ENCODE measurements at regions not wholly inside any gene's neighbourhood (a gene's known extent, or its start where the extent isn't known, plus 50 kb on each side); places are given as distances from the start of the nearest gene placed in this dataset.

DNA sequence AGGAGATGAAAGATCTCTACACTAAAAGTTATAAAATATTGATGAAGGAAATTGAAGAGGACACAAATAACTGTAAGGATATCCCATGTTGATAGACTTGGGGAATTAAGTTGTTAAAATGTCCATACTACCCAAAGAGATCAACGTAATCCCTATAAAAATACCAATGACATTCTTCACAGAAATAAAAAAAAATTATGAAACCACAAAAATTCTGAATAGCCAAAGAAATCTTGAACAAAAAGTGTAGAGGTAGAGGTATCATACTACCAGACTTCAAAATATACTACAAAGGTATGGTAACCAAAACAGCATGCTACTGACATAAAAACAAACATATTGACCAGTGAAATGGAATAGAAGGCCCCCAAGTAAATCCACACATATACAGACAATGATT is 71.5 kb upstream of the ELL2 start:
- TF ChIP-seq CTCF (conservative IDR thresholded peaks at IDR 0.05 in 1 of 2, IDR thresholded peaks at IDR 0.05 in 1 of 2; ENCODE audit: extremely low read depth in 1 of 2, insufficient read depth in 1 of 2, low read depth in 1 of 2, low read length in 2 of 2) (no peak), EZH2 (IDR thresholded peaks at IDR 0.05; ENCODE audit: borderline replicate concordance, low read length) (no peak)

Data from mammary epithelial cell (primary cell).